BE2C (cell line): ENCODE measurements at regions not wholly inside any gene's neighbourhood (a gene's known extent, or its start where the extent isn't known, plus 50 kb on each side); places are given as distances from the start of the nearest gene placed in this dataset.

ENCODE experiments used
- DNase-seq: peaks from one replicate; pipeline ENCODE4 v3.0.0-alpha.2; 2020
- H3K27me3 ChIP-seq: fragments of 250-450 bp; sonication (Bioruptor Pico); 2 replicates; pipeline ENCODE4 v1.5.1; 2020; ENCODE audit warnings: mild to moderate bottlenecking
- H3K36me3 ChIP-seq: fragments of 250-450 bp; sonication (Bioruptor Pico); 2 replicates; pipeline ENCODE4 v1.5.1; 2020; ENCODE audit warnings: mild to moderate bottlenecking
- H3K4me1 ChIP-seq: fragments of 250-450 bp; sonication (Bioruptor Pico); 2 replicates; pipeline ENCODE4 v1.5.1; 2020
- H3K4me3 ChIP-seq: 2 replicates; pipeline ENCODE4 v1.5.1; 2011; ENCODE audit warnings: low read depth, low read length
- H3K9me3 ChIP-seq: fragments of 250-450 bp; sonication (Bioruptor Pico); 2 replicates; pipeline ENCODE4 v1.5.1; 2020
- CTCF ChIP-seq: IDR thresholded peaks from 2 replicates; pipeline ENCODE4 v1.5.1; 2012; ENCODE audit warnings: mild to moderate bottlenecking, low read depth, low read length

- no peaks in the 10 kb centered on the region for H3K27me3 ChIP-seq
- H3K4me3 ChIP-seq = no peak overlapping the region
- H3K36me3 ChIP-seq = no peaks in the 10 kb centered on the region
- peaks cover 5% of the 10 kb centered on the region for H3K4me1 ChIP-seq
- no peak for TF ChIP-seq CTCF
- H3K9me3 ChIP-seq = no peaks in the 10 kb centered on the region
- no peak for DNase-seq
Measured at GRCh38 chr3:188003188-188004171, 150.5 kb upstream of the LPP start.

- DNase-seq = peak; percentile 69
- no peak for TF ChIP-seq CTCF
Measured at GRCh38 chr3:188006726-188007393, 147.1 kb upstream of the LPP start.

GRCh38 chr3:188007897-188008296 lies 146.1 kb upstream of the LPP start:
- no peak for TF ChIP-seq CTCF
- DNase-seq = no peak
- Histone ChIP-seq H3K36me3 (no peaks in the 10 kb centered on the region), H3K4me1 (peaks cover 5% of the 10 kb centered on the region), H3K27me3 (no peaks in the 10 kb centered on the region), H3K4me3 (no peak overlapping the region), H3K9me3 (no peaks in the 10 kb centered on the region)

More at GRCh38 chr3:188006726-188007393, 147.1 kb upstream of the LPP start:
- H3K9me3 ChIP-seq = no peaks in the 10 kb centered on the region
- H3K27me3 ChIP-seq = no peaks in the 10 kb centered on the region
- no peak overlapping the region for H3K4me3 ChIP-seq
- H3K36me3 ChIP-seq = no peaks in the 10 kb centered on the region
- H3K4me1 ChIP-seq = peaks cover 5% of the 10 kb centered on the region

GRCh38 chr3:188008582-188009213 lies 145.3 kb upstream of the LPP start:
- H3K4me1 ChIP-seq = peaks cover 5% of the 10 kb centered on the region
- no peaks in the 10 kb centered on the region for H3K27me3 ChIP-seq
- H3K4me3 ChIP-seq = no peak overlapping the region
- no peak for DNase-seq
- no peaks in the 10 kb centered on the region for H3K9me3 ChIP-seq
- H3K36me3 ChIP-seq = no peaks in the 10 kb centered on the region
- no peak for TF ChIP-seq CTCF

GRCh38 chr3:188010478-188010877 lies 143.5 kb upstream of the LPP start:
- H3K9me3 ChIP-seq = no peaks in the 10 kb centered on the region
- no peak for DNase-seq
- no peak overlapping the region for H3K4me3 ChIP-seq
- no peaks in the 10 kb centered on the region for H3K27me3 ChIP-seq
- peaks cover 5% of the 10 kb centered on the region for H3K4me1 ChIP-seq
- TF ChIP-seq CTCF = no peak
- no peaks in the 10 kb centered on the region for H3K36me3 ChIP-seq
